Endodermal cell (in vitro differentiated cells): ENCODE measurements at regions not wholly inside any gene's neighbourhood (a gene's known extent, or its start where the extent isn't known, plus 50 kb on each side); places are given as distances from the start of the nearest gene placed in this dataset.

Experiments used
- DNase-seq: peaks from one replicate; pipeline ENCODE4 v3.0.0-alpha.2; 2017
- H3K27ac ChIP-seq: 2 replicates; pipeline ENCODE4 v1.5.1; 2013; ENCODE audit warnings: mild to moderate bottlenecking, low read depth, low read length, moderate library complexity
- H3K27me3 ChIP-seq: 2 replicates; pipeline ENCODE4 v1.6.1; 2013; ENCODE audit warnings: mild to moderate bottlenecking, low read length, moderate library complexity; ENCODE audit not compliant: insufficient read depth, control insufficient read depth, poor library complexity, severe bottlenecking
- H3K36me3 ChIP-seq: 2 replicates; pipeline ENCODE4 v1.7.0; 2013; ENCODE audit warnings: mild to moderate bottlenecking, low read length, moderate library complexity; ENCODE audit not compliant: control insufficient read depth, insufficient read depth
- H3K4me1 ChIP-seq: one replicate; pipeline ENCODE4 v1.7.0; 2013; ENCODE audit warnings: low read length; ENCODE audit not compliant: control insufficient read depth, insufficient read depth
- H3K4me3 ChIP-seq: 2 replicates; pipeline ENCODE4 v1.5.1; 2013; ENCODE audit warnings: mild to moderate bottlenecking, low read length, moderate library complexity
- H3K9ac ChIP-seq: 2 replicates; pipeline ENCODE4 v1.6.1; 2013; ENCODE audit warnings: mild to moderate bottlenecking, low read length, moderate library complexity; ENCODE audit not compliant: poor library complexity, severe bottlenecking; ENCODE audit errors: extremely low read depth
- H3K9me3 ChIP-seq: 2 replicates; pipeline ENCODE4 v1.6.1; 2013; ENCODE audit warnings: mild to moderate bottlenecking, low read length, moderate library complexity; ENCODE audit not compliant: control insufficient read depth
- H3K27ac Mint-ChIP-seq: 2 replicates; pipeline ENCODE4 v1.8.0; 2020; ENCODE audit warnings: mixed read lengths
- H3K27me3 Mint-ChIP-seq: 2 replicates; pipeline ENCODE4 v1.8.0; 2021; ENCODE audit warnings: mild to moderate bottlenecking, mixed read lengths; ENCODE audit not compliant: insufficient read depth
- H3K36me3 Mint-ChIP-seq: 2 replicates; pipeline ENCODE4 v1.8.0; 2020; ENCODE audit warnings: low read depth, mixed read lengths
- H3K4me1 Mint-ChIP-seq: 2 replicates; pipeline ENCODE4 v1.8.0; 2020; ENCODE audit warnings: mixed read lengths
- H3K4me3 Mint-ChIP-seq: 2 replicates; pipeline ENCODE4 v1.8.0; 2020; ENCODE audit warnings: mild to moderate bottlenecking, moderate library complexity, mixed read lengths
- H3K9me3 Mint-ChIP-seq: 2 replicates; pipeline ENCODE4 v1.8.0; 2020; ENCODE audit warnings: mild to moderate bottlenecking, mixed read lengths
- CTCF ChIP-seq: fragments of 200-600 bp; sonication (generic); conservative IDR thresholded peaks from 2 replicates; pipeline ENCODE4 v1.5.0; 2021; ENCODE audit warnings: antibody characterized with exemption, mild to moderate bottlenecking
- WGBS, 2 experiments: methylation state at CpG; one replicate each; pipeline versions ENCODE4 v1.1.5 to v1.1.7; 2013; ENCODE audit warnings: missing lambda C conversion rate in 2 of 2, mixed read lengths in 1 of 2; ENCODE audit not compliant: insufficient coverage in 1 of 2, insufficient read length in 1 of 2; 5-methylcytosine and 5-hydroxymethylcytosine counted together

DNA sequence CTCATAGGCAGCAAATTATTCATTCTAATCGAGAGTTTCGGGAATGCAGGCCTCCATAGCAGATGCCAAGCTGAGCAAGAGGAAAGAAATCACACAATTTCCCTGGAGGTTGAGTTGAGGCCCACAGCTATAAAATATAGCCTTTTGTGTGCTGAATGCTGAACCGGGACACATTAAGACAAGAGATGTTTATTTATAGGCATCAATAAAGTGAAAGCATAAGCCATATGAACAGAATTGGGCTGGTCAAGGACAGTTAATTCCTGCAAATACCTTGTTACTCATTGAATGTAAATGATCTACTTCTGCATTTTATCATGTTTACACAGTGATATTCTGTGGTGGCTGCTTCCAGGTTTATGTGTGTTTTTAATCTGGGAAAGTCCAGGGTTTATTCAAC, 461.7 kb downstream of the KLF12 start:
- Mint-ChIP-seq H3K27ac (no peak overlapping the region), H3K4me1 (peaks cover 34% of the 10 kb centered on the region), H3K4me3 (no peak overlapping the region), H3K36me3 (no peaks in the 10 kb centered on the region), H3K27me3 (no peaks in the 10 kb centered on the region), H3K9me3 (no peaks in the 10 kb centered on the region)
- Histone ChIP-seq H3K27me3 (no peaks in the 10 kb centered on the region), H3K9me3 (no peaks in the 10 kb centered on the region), H3K27ac (no peak overlapping the region), H3K4me1 (peaks cover 13% of the 10 kb centered on the region), H3K36me3 (no peaks in the 10 kb centered on the region), H3K4me3 (no peak overlapping the region), H3K9ac (no peak overlapping the region)
- no peak for TF ChIP-seq CTCF
- no peak for DNase-seq
- 70 to 75% methylated on average over 3 of the region's 3 CpGs for WGBS, 2 experiments

DNA sequence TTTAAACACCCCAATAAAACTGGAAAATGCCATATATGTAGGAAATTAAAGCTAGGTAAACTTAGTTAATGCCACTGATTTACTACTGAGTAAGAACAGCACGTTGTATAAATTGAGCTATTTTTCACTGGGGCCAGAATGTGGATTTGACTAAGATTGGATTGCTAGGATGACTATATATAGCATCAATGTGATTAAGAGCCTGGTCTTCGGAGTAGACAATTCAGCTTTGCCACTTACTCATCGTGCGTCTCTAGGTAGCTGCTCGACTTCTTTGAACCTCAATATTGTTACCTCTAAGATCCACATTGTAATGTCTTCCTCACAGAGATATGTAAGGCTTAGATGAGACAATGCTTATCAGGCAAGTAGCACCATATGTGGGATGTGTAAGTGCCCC, 462.5 kb downstream of the KLF12 start:
- Mint-ChIP-seq H3K4me3 (no peak overlapping the region), H3K36me3 (no peaks in the 10 kb centered on the region), H3K9me3 (no peaks in the 10 kb centered on the region), H3K27ac (no peak overlapping the region), H3K4me1 (peaks cover 26% of the 10 kb centered on the region), H3K27me3 (no peaks in the 10 kb centered on the region)
- Histone ChIP-seq H3K9me3 (no peaks in the 10 kb centered on the region), H3K27ac (no peak overlapping the region), H3K9ac (no peak overlapping the region), H3K4me3 (no peak overlapping the region), H3K4me1 (peaks cover 13% of the 10 kb centered on the region), H3K36me3 (no peaks in the 10 kb centered on the region), H3K27me3 (no peaks in the 10 kb centered on the region)
- no peak for DNase-seq
- WGBS, 2 experiments: 87 to 94% methylated on average over 4 to 5 of the region's 5 CpGs
- TF ChIP-seq CTCF: no peak

DNA sequence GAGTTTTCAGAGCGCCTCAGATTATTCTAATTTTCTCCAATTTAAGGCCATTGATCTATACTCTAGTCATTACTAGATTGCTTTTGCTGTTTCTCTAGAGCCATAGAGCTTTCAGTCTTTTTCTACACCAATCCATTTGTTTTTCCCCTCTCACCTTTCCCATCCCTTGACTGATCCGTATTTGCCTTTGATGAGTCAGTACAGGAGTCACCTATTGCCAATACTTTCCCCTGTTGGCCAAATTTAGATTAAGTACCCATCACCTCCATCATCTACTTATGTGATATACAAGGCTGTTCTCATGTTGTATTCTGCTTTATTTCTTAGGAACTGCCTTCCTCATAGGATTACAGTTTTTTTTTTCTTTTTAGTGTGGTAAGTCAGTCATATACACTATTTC, 463.2 kb downstream of the KLF12 start:
- H3K9me3 ChIP-seq: no peaks in the 10 kb centered on the region
- H3K36me3 Mint-ChIP-seq: no peaks in the 10 kb centered on the region
- H3K27me3 Mint-ChIP-seq: no peaks in the 10 kb centered on the region
- no peaks in the 10 kb centered on the region for H3K9me3 Mint-ChIP-seq
- H3K27me3 ChIP-seq: no peaks in the 10 kb centered on the region
- H3K27ac ChIP-seq: no peak overlapping the region
- TF ChIP-seq CTCF: no peak
- no peak overlapping the region for H3K9ac ChIP-seq
- DNase-seq: no peak
- H3K36me3 ChIP-seq: no peaks in the 10 kb centered on the region
- WGBS, 2 experiments: 85 to 94% methylated on average over 2 of the region's 2 CpGs
- peaks cover 19% of the 10 kb centered on the region for H3K4me1 Mint-ChIP-seq
- H3K4me3 Mint-ChIP-seq: no peak overlapping the region
- no peak overlapping the region for H3K27ac Mint-ChIP-seq
- no peak overlapping the region for H3K4me3 ChIP-seq
- H3K4me1 ChIP-seq: peaks cover 9% of the 10 kb centered on the region
